NCI-H128 (cell line): ENCODE measurements at regions not wholly inside any gene's neighbourhood (a gene's known extent, or its start where the extent isn't known, plus 50 kb on each side); places are given as distances from the start of the nearest gene placed in this dataset.

Source experiments
- DNase-seq: peaks from one replicate; lab custom pipeline; 2025; ENCODE audit not compliant: unreplicated experiment; lab: John Stamatoyannopoulos, UW

GRCh38 chr6:43875849-43876572 lies 106.0 kb downstream of the VEGFA start:
- DNase-seq, result no peak

GRCh38 chr6:43874814-43875590 lies 105.0 kb downstream of the VEGFA start:
- no peak for DNase-seq

GRCh38 chr6:43873806-43874714 lies 104.0 kb downstream of the VEGFA start:
- no peak for DNase-seq

GRCh38 chr6:43871933-43872332 lies 101.9 kb downstream of the VEGFA start:
- DNase-seq, result no peak

GRCh38 chr6:43871284-43871683 lies 101.3 kb downstream of the VEGFA start:
- DNase-seq, result no peak

- DNase-seq, result no peak
These were observed 100.7 kb downstream of the VEGFA start for GRCh38 chr6:43870660-43871061.

GRCh38 chr6:43869792-43870659 lies 100.0 kb downstream of the VEGFA start:
- no peak for DNase-seq

- no peak for DNase-seq
These were observed 99.2 kb downstream of the VEGFA start for GRCh38 chr6:43869079-43869710.

GRCh38 chr6:43868467-43868866 lies 98.5 kb downstream of the VEGFA start:
- no peak for DNase-seq

- DNase-seq, result no peak
These were observed 98.0 kb downstream of the VEGFA start for GRCh38 chr6:43867996-43868395.

GRCh38 chr6:43867246-43867645 lies 97.2 kb downstream of the VEGFA start:
- no peak for DNase-seq

- DNase-seq, result no peak
These were observed 96.1 kb downstream of the VEGFA start for GRCh38 chr6:43865932-43866645.

- no peak for DNase-seq
These were observed 95.1 kb downstream of the VEGFA start for GRCh38 chr6:43865086-43865485.

- no peak for DNase-seq
These were observed 92.9 kb downstream of the VEGFA start for GRCh38 chr6:43862925-43863324.

- no peak for DNase-seq
These were observed 91.3 kb downstream of the VEGFA start for GRCh38 chr6:43861212-43861894.

- DNase-seq, result no peak
These were observed 90.3 kb downstream of the VEGFA start for GRCh38 chr6:43860285-43860684.

- no peak for DNase-seq
These were observed 89.2 kb downstream of the VEGFA start for GRCh38 chr6:43859213-43859612.

- no peak for DNase-seq
These were observed 88.4 kb downstream of the VEGFA start for GRCh38 chr6:43858161-43859153.
